ENCODE measurements at regions not wholly inside any gene's neighbourhood (a gene's known extent, or its start where the extent isn't known, plus 50 kb on each side); places are given as distances from the start of the nearest gene placed in this dataset.

GRCh38 chr3:161691677-161692076, 195.1 kb downstream of the OTOL1 start:
- TF ChIP-seq ZUFSP (CRISPR knock-in tag; IDR thresholded peaks at IDR 0.05; ENCODE audit: borderline replicate concordance) = no peak
- no peak for TF ChIP-seq FOXK2 (IDR thresholded peaks at IDR 0.05)
- no peak for TF ChIP-seq CTCF (CRISPR knock-in tag; IDR thresholded peaks at IDR 0.05)
- TF ChIP-seq KLF16 (CRISPR knock-in tag; IDR thresholded peaks at IDR 0.05) = no peak
- no peak for TF ChIP-seq NR2F6 (IDR thresholded peaks at IDR 0.05)
- no peak for TF ChIP-seq NR2F6 (CRISPR knock-in tag; IDR thresholded peaks at IDR 0.05)
- TF ChIP-seq AGO1 (IDR thresholded peaks at IDR 0.05; ENCODE audit: low read depth, low read length, poor library complexity, severe bottlenecking) = no peak
- TF ChIP-seq FOXM1 (CRISPR knock-in tag; IDR thresholded peaks at IDR 0.05) = no peak
- TF ChIP-seq POLR2A (IDR thresholded peaks at IDR 0.05; ENCODE audit: insufficient read depth in 1 of 2, low read depth in 2 of 2, low read length in 2 of 2) = no peak
- TF ChIP-seq SYNCRIP (IDR thresholded peaks at IDR 0.05; ENCODE audit: insufficient read depth, low read depth, low read length) = no peak
- TF ChIP-seq ZHX1 (CRISPR knock-in tag; IDR thresholded peaks at IDR 0.05; ENCODE audit: low read depth) = no peak
- TF ChIP-seq CC2D1A (CRISPR knock-in tag; IDR thresholded peaks at IDR 0.05) = no peak

Data from HepG2 (cell line).